Gastroesophageal sphincter (tissue), 3 donors: ENCODE measurements at regions not wholly inside any gene's neighbourhood (a gene's known extent, or its start where the extent isn't known, plus 50 kb on each side); places are given as distances from the start of the nearest gene placed in this dataset.

Experiments
- POLR2A ChIP-seq, 2 donors: fragments of 450-650 bp; IDR thresholded peaks; one replicate each; pipeline ENCODE4 v1.6.1; 2017; ENCODE audit warnings: antibody characterized with exemption in 2 of 2, mild to moderate bottlenecking in 2 of 2, moderate library complexity in 1 of 2
- POLR2AphosphoS5 ChIP-seq: sonication (generic); formaldehyde crosslinking; IDR thresholded peaks from one replicate; pipeline ENCODE4 v1.6.1; 2017; ENCODE audit warnings: antibody characterized with exemption
- TF ChIP-seq, protein P1 (sequence below), 4 experiments: fragments of 200-600 bp in 2 of 4; fragments of 450-650 bp in 2 of 4; sonication (generic) in 1 of 4; IDR thresholded peaks; one replicate each; pipeline ENCODE4 v1.5.1; 2017 to 2019; ENCODE audit warnings: antibody characterized with exemption in 4 of 4, mild to moderate bottlenecking in 2 of 4, moderate library complexity in 2 of 4

DNA sequence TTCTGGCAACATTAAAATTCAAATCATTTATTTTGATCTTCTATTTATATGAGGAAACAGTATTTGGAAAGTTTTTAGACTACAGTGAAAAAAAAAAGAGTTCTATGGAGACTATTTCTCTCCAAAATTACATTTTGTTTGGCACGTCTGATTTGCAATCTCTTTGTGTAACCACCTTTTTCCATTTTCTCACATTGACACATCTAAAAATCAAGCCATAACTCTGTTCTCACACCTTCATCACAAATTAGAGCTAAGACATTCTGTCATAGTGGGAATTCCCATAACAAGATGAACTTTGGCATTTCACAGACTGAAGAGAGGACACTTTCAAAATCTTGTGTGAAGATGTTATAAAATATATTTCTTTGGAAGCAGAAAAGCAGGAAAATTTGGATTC, 468.9 kb downstream of the GRIA2 start:
- TF ChIP-seq POLR2AphosphoS5 (no peak), POLR2A (IDR thresholded peaks at IDR 0.05) (no peak)
- TF ChIP-seq, protein P1, sequence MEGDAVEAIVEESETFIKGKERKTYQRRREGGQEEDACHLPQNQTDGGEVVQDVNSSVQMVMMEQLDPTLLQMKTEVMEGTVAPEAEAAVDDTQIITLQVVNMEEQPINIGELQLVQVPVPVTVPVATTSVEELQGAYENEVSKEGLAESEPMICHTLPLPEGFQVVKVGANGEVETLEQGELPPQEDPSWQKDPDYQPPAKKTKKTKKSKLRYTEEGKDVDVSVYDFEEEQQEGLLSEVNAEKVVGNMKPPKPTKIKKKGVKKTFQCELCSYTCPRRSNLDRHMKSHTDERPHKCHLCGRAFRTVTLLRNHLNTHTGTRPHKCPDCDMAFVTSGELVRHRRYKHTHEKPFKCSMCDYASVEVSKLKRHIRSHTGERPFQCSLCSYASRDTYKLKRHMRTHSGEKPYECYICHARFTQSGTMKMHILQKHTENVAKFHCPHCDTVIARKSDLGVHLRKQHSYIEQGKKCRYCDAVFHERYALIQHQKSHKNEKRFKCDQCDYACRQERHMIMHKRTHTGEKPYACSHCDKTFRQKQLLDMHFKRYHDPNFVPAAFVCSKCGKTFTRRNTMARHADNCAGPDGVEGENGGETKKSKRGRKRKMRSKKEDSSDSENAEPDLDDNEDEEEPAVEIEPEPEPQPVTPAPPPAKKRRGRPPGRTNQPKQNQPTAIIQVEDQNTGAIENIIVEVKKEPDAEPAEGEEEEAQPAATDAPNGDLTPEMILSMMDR (IDR thresholded peaks at IDR 0.05): no peak
